Large intestine (tissue), 3 donors: ENCODE measurements at regions not wholly inside any gene's neighbourhood (a gene's known extent, or its start where the extent isn't known, plus 50 kb on each side); places are given as distances from the start of the nearest gene placed in this dataset.
"Not testable (repeated sequence)": the region's sequence is repeated elsewhere in the genome, so short reads cannot be mapped to it uniquely, and the experiment has no call there.

ENCODE experiments used
- DNase-seq, 2 donors: peaks; one replicate each; pipeline versions ENCODE4 v3.0.0 to v3.0.0-alpha.2; 2013
- H3K27ac ChIP-seq: one replicate; pipeline ENCODE4 v1.5.1; 2013; ENCODE audit warnings: low read length
- H3K27me3 ChIP-seq: 2 replicates; pipeline ENCODE4 v1.6.1; 2013; ENCODE audit warnings: low read length; ENCODE audit not compliant: control insufficient read depth, insufficient read depth
- H3K36me3 ChIP-seq: 2 replicates; pipeline ENCODE4 v1.6.1; 2013; ENCODE audit warnings: low read length; ENCODE audit not compliant: control insufficient read depth, insufficient read depth
- H3K4me1 ChIP-seq: one replicate; pipeline ENCODE4 v1.6.1; 2013; ENCODE audit warnings: low read length; ENCODE audit not compliant: control insufficient read depth, insufficient read depth
- H3K4me3 ChIP-seq: one replicate; pipeline ENCODE4 v1.5.1; 2013; ENCODE audit warnings: low read length
- H3K9me3 ChIP-seq: one replicate; pipeline ENCODE4 v1.6.1; 2013; ENCODE audit warnings: mild to moderate bottlenecking, low read depth, low read length, moderate library complexity; ENCODE audit not compliant: control insufficient read depth
- WGBS: methylation state at CpG from one replicate; pipeline ENCODE4 v1.1.5; 2013; ENCODE audit warnings: low lambda C conversion rate; ENCODE audit not compliant: insufficient coverage; 5-methylcytosine and 5-hydroxymethylcytosine counted together

DNA sequence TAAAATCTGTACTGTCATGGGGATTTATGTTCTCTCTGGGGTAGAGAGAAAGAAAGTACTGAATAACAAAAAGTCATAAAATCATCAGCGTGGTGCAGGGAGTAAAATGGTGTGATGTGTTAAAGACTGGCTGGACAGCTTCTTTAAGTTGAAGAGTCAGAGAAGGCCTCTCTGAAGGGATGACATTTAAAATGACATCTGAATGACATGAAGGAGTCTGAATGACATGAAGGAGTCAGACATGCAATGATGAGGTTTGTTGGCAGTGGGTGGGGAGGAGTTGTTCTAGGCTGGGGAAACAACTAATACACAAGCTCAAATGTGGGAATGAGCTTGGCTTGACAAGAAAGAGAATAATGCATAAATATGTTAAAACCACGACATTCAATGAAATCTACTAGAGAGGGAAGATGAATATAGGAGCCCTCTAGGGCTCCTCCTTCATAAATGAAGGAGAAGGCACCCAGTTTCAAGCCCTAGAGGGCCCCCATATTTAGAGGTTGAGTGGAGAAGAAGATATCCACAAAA is 63.9 kb upstream of the KIT start:
- Histone ChIP-seq H3K9me3 (no peaks in the 10 kb centered on the region), H3K4me1 (no peaks in the 10 kb centered on the region), H3K4me3 (no peak overlapping the region), H3K27ac (no peak overlapping the region), H3K36me3 (no peaks in the 10 kb centered on the region), H3K27me3 (no peaks in the 10 kb centered on the region)
- DNase-seq, result no peak
- 89% methylated on average over 1 of the region's 2 CpGs for WGBS

DNA sequence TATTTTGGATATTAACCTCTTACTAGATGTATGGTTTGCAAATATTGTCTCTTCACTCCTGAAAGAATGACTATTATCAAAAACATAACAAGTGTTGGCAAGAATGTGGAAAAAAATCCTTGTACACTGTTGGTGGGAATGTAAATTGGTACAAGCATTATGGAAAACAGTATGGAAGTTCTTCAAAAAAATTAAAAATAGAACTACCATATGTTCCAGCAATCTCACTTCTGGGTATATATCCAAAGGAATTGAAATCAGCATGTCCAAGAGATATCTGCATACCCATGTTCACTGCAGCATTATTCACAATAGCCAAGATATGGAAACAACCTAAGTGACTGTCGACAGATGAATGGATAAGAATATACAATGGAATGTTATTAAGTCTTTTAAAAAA is 61.6 kb upstream of the KIT start:
- no CpG with 5 or more reads among the region's 1 CpG for WGBS
- no peak overlapping the region for H3K4me3 ChIP-seq
- no peak overlapping the region for H3K27ac ChIP-seq
- no peak for DNase-seq
- H3K36me3 ChIP-seq, result no peaks in the 10 kb centered on the region
- H3K9me3 ChIP-seq, result no peaks in the 10 kb centered on the region
- H3K4me1 ChIP-seq, result no peaks in the 10 kb centered on the region
- H3K27me3 ChIP-seq, result no peaks in the 10 kb centered on the region

DNA sequence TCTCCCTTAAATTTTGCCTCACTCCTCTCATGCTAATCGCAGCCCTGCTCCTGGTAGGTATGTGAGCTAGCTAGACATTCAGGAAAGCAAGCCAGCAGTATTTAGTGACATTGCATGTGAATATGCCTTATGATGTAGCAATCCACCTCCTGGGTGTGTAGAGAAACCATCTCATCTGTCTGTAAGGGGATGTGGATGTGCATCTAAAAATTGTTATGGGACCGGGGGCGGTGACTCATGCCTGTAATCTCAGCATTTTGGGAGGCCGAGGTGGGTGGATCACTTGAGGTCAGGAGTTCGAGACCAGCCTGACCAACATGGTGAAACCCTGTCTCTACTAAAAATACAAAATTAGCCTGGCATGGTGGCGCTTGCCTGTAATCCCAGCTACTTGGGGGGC is 60.1 kb upstream of the KIT start:
- DNase-seq, H3K9me3 ChIP-seq, H3K4me3 ChIP-seq, H3K27me3 ChIP-seq, H3K27ac ChIP-seq, H3K36me3 ChIP-seq, H3K4me1 ChIP-seq: not testable (repeated sequence)
- no CpG with 5 or more reads among the region's 6 CpGs for WGBS

DNA sequence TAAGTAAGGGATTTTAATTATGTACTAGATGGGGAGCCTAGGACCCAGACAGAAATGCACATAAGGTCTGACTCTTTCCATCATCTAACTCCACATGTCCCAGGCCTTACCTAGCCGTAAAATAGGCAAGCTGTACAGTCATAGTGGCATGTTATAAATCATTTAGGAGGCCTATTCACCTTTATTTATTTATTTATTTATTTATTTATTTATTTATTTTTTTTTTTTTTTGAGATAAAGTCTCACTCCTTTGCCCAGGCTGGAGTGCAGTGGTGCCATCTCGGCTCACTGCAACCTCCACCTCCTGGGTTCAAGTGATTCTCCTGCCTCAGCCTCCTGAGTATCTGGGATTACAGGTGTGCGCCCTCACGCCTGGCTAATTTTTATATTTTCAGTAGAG is 55.6 kb upstream of the KIT start:
- not testable (repeated sequence) for H3K4me3 ChIP-seq, H3K4me1 ChIP-seq, H3K36me3 ChIP-seq, H3K27me3 ChIP-seq, DNase-seq, H3K9me3 ChIP-seq, H3K27ac ChIP-seq
- no CpG with 5 or more reads among the region's 4 CpGs for WGBS

DNA sequence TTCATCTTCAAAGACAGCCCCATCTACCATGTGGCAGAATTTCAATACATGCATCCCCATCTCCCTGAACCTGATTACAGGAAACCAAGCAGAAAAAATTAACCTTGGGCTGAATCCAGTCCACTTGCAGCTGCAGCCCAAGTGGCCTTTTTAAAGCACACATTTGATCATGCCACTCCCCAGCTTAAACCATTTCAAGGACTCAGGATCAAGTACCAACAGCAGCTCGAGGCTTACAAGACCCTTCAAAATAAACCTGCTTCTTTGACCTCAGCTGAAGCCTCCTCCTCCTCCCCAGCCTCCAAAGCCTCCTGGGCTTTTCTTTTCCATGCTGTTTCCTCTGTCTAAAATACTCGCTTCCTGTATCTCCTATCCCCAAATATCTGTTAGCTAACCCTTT is 50.7 kb upstream of the KIT start:
- DNase-seq, result no peak
- no peaks in the 10 kb centered on the region for H3K9me3 ChIP-seq
- H3K36me3 ChIP-seq, result no peaks in the 10 kb centered on the region
- H3K27me3 ChIP-seq, result no peaks in the 10 kb centered on the region
- no peak overlapping the region for H3K27ac ChIP-seq
- H3K4me1 ChIP-seq, result no peaks in the 10 kb centered on the region
- 80% methylated on average over 1 of the region's 2 CpGs for WGBS
- no peak overlapping the region for H3K4me3 ChIP-seq

DNA sequence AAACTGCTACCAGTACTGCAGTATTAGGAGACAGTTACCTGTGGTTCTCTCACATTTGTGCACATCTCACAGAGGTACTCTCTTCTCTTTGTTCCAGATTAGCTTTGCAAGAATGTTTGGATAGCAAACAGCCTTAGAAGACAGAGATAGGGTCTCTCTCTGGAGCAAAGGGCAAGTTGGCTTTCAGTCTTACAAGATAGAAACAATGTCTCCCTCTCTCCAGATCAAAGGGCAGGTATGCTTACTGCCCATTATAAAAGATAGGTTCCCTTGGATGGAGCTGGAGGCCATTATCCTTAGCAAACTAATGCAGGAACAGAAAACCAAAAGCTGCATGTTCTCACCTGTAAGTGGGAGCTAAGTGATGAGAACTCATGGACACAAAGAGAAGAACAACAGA is 50.2 kb upstream of the KIT start:
- Histone ChIP-seq H3K27ac (no peak overlapping the region), H3K4me3 (no peak overlapping the region), H3K36me3 (no peaks in the 10 kb centered on the region), H3K4me1 (no peaks in the 10 kb centered on the region), H3K27me3 (no peaks in the 10 kb centered on the region), H3K9me3 (no peaks in the 10 kb centered on the region)
- DNase-seq, result no peak
